Skin epidermis (tissue), 12 donors: ENCODE measurements at regions not wholly inside any gene's neighbourhood (a gene's known extent, or its start where the extent isn't known, plus 50 kb on each side); places are given as distances from the start of the nearest gene placed in this dataset.
A peak's percentile ranks its signal among the peaks of the same experiment; 100 is the strongest.

ENCODE experiments used
- H3K27ac ChIP-seq, 21 experiments: fragments of 200-600 bp; sonication (generic) in 11 of 21; one replicate each; pipeline ENCODE4 v1.5.0; 2020; ENCODE audit warnings: mild to moderate bottlenecking in 3 of 21, inconsistent platforms in 2 of 21, moderate library complexity in 2 of 21
- H3K4me3 ChIP-seq, 7 experiments: fragments of 200-600 bp; sonication (generic) in 2 of 7; one replicate each; pipeline ENCODE4 v1.5.0; 2020; ENCODE audit warnings: inconsistent platforms in 2 of 7, mild to moderate bottlenecking in 2 of 7, moderate library complexity in 1 of 7

GRCh38 chr1:5721634-5722215 is 270.5 kb downstream of the NPHP4 start:
- H3K4me3 ChIP-seq: no peak overlapping the region
- no peak overlapping the region for H3K27ac ChIP-seq

GRCh38 chr1:5720936-5721335 is 271.3 kb downstream of the NPHP4 start:
- no peak overlapping the region for H3K4me3 ChIP-seq
- H3K27ac ChIP-seq: no peak overlapping the region

GRCh38 chr1:5720484-5720883 is 271.7 kb downstream of the NPHP4 start:
- Histone ChIP-seq H3K27ac (no peak overlapping the region), H3K4me3 (no peak overlapping the region)

GRCh38 chr1:5720045-5720444 is 272.2 kb downstream of the NPHP4 start:
- Histone ChIP-seq H3K27ac (no peak overlapping the region), H3K4me3 (no peak overlapping the region)

GRCh38 chr1:5718831-5719632 is 273.2 kb downstream of the NPHP4 start:
- Histone ChIP-seq H3K4me3 (no peak overlapping the region), H3K27ac (no peak overlapping the region)

GRCh38 chr1:5717031-5717682 is 275.1 kb downstream of the NPHP4 start:
- Histone ChIP-seq H3K4me3 (no peak overlapping the region), H3K27ac (no peak overlapping the region)

GRCh38 chr1:5716126-5716525 is 276.1 kb downstream of the NPHP4 start:
- no peak overlapping the region for H3K4me3 ChIP-seq
- H3K27ac ChIP-seq: no peak overlapping the region

GRCh38 chr1:5713101-5714010 is 278.9 kb downstream of the NPHP4 start:
- no peak overlapping the region for H3K27ac ChIP-seq
- peak overlapping the region in 1 of 7 experiments; percentile 7 for H3K4me3 ChIP-seq

- no peak overlapping the region for H3K27ac ChIP-seq
- H3K4me3 ChIP-seq: no peak overlapping the region
Measured at GRCh38 chr1:5711956-5712645, 280.1 kb downstream of the NPHP4 start.

- Histone ChIP-seq H3K4me3 (no peak overlapping the region), H3K27ac (no peak overlapping the region)
Measured at GRCh38 chr1:5711079-5711478, 281.1 kb downstream of the NPHP4 start.

- Histone ChIP-seq H3K4me3 (no peak overlapping the region), H3K27ac (no peak overlapping the region)
Measured at GRCh38 chr1:5709976-5710375, 282.2 kb downstream of the NPHP4 start.

- Histone ChIP-seq H3K4me3 (no peak overlapping the region), H3K27ac (no peak overlapping the region)
Measured at GRCh38 chr1:5709461-5709975, 282.7 kb downstream of the NPHP4 start.

- no peak overlapping the region for H3K4me3 ChIP-seq
- H3K27ac ChIP-seq: no peak overlapping the region
Measured at GRCh38 chr1:5708346-5709245, 283.6 kb downstream of the NPHP4 start.

GRCh38 chr1:5707566-5708345 is 284.5 kb downstream of the NPHP4 start:
- Histone ChIP-seq H3K4me3 (no peak overlapping the region), H3K27ac (no peak overlapping the region)

GRCh38 chr1:5706239-5706638 is 286.0 kb downstream of the NPHP4 start:
- no peak overlapping the region for H3K4me3 ChIP-seq

GRCh38 chr1:5705751-5706150 is 286.5 kb downstream of the NPHP4 start:
- Histone ChIP-seq H3K4me3 (no peak overlapping the region), H3K27ac (no peak overlapping the region)

More at GRCh38 chr1:5706239-5706638, 286.0 kb downstream of the NPHP4 start:
- H3K27ac ChIP-seq: no peak overlapping the region
